ENCODE measurements at regions not wholly inside any gene's neighbourhood (a gene's known extent, or its start where the extent isn't known, plus 50 kb on each side); places are given as distances from the start of the nearest gene placed in this dataset.

DNA sequence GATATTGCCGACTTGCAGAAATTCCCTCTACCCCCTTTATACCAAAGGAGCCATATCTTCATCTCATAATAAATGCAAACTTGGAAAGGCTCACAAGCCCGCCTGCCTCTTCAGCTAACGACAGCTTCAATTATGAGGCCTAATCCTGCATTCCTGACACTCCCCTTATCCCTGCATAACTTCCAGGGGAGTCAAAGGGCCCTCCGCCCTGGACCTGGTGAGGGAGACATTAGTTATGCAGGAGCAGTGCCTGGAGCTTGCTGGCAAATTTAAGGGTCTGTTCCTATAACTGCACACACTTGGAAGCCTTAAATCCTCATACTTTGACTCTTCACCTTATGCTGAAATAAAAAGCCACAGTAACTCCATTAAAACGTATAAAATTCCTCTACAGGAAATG, 617.9 kb downstream of the BNC2 start:
- no peak for DNase-seq

DNA sequence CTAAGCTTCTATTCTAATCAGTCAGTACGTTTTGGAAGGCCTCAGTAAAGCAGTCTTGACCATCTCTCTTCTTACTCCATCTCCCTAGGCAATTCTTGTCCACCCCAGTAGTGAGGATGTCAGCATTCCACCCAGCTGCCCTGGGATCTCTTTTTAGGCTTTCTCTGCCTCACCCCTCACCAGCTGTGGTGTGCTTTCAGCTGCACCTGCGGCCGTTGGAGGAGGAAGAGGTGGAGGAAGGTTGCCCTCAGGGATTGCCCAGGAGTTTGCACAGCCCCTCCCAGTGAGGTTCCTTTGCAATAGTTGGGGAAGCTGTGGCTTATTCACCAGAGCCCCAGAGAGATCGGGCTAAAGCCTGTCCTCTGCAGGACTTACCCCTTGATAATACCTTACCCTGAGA, 615.8 kb downstream of the BNC2 start:
- DNase-seq, result no peak

DNA sequence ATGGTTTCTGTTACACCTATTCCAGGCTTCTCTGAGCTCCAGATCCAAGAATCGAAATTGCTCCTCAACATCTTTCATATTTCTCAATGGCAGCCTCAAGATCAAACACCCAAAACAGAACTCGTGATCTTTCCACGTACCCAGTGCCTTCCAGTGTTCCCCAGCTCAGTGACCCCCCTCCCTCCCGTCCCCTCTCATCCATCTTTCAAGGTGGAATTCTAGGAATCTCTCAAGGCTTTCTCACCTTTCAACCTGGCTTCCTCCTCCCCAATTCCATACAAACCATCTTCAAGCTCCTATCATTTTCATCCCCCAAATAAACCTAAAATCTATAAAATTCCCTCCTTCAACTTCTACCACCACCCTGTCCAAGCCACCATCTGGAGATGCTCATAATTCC, 615.3 kb downstream of the BNC2 start:
- DNase-seq, result no peak

DNA sequence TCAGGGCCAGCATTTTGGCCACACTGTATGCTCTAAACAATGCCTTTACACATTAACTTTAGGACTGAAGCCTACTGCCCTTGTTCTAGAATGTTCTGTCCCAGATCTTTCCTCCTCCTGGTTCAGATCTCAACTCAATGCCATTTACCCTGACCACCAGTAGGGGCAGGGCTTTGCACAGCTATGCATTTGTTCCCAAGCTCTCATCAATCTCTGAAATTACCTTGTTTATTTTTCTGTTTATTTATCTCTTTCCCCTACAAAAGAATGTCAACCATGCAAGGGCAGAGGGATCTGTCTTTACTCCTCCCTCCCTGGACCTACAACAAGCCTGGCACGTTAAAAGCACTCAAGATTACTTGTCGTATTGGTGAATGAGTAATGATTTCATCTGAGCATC, 612.9 kb downstream of the BNC2 start:
- no peak for DNase-seq

DNA sequence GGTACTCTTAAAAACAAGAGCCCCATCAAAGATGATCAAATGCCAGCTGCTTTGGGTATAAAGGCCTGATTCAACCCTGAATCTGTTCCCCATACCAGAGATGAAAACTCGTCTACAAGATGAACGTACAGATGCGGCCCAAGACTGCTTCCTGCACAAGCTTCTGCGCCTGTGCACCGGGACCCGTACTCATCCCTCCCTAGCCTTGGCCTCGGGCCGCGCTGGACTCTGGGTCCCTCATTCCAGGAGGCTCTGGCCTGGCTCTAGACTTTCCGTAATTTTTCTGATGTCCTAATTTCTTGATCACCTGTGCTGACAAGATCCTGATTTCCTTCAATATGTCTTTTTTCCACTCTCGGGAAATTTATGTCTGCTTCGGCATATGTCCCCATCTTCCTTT, 612.3 kb downstream of the BNC2 start:
- DNase-seq, result no peak

DNA sequence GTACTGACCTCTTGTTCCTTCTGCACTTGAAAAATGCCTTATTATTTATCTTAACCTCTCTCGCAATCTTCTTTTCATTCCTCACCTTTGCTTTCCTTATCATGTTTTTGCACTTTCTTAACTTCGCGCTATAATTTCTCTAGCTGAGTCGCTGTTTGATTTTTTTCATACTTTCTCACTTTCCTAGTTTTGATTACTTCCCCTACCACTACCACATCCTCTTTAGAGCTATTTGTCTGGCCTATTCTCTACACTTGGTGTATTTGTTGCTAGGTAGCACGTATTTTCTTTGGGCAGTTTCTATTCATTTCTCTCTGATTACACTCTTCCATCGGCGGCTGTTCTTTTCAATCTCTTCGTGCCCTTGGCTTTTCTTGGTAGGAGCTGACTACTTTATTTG, 611.8 kb downstream of the BNC2 start:
- DNase-seq, result no peak

DNA sequence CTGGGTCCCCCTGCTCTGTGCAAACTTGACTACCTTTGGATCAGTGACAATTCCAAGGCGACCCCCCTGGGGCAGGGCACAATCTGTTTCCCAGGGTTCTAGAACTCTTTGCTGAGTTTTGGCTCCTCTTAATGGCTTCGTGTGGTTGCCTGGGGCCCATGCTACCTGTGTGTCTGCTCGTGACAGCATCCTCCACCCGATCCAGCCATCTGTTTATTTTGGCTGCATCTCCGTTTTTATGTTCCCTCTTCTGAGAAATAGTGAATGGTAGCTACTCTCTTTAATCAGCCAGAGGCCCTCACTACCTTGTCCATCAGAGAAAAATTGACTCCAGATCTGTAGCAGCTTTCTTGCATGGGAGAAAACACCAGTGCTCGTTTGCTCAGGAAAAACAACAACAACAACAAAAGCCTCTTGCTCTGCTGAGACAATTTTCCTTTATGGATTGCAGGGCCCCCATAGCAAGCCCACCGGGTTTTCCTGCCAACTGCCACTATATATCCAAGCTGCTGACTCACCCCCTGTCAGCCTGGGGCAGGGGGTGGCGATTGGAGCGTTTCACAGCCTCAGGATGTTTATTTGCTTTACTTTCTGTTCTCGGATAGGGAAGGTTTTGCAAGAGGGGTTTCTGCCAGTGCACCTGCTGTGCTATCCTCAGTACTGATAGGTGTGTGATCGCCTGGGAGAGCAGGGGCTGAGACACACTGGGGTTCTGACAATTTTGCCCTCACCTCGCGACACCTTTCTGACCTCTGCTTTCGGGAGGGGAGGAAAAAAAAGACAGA, 607.8 kb downstream of the BNC2 start:
- DNase-seq, result no peak

DNA sequence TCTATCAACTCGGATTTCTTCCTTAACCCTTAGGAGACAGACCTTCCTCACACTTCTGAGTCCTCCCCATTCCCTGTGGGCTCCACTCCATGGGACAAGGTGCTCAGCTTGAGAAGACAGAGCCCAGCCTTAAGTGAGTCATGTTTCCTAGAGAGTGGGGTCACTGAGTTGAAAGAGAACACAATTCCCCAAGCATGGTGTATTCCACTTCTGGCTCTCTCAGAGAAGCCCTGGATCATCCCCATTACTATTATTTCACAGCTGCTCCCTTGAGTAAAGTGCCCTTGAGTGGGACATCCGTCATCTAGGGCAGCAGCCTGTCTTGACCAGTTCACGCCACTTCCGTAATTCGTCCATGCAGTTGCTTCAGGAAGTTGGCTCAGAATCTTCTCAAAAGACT, 604.8 kb downstream of the BNC2 start:
- no peak for DNase-seq

DNA sequence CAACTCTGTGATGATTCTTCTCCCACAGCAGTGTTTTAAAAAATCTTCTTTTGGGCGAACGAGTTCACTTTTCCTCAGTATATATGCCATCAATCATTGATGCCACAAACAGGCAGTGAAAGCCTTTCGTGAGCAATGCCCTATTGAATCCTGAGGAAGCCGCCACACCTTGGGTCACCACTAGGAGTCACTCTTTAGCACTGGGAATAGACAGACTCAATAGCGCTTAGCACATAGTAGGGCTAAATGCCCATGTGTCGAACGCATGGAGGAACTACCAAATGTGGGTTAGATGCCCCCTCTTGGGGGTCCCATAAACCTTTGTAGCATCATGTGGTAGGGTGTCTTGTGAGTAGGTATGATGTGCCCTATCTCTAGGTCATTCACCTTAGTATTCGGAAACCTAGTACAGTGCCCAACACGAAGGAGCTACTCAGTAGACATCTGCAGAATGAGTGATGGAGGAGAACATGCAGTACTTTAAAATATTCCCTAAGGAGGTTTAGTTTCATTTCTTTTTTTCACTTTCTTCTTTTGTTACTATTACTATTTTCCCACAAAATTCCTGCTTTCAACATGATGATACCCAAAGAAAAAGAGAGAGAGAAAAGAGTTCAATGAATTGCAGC, 603.7 kb downstream of the BNC2 start:
- DNase-seq, result peak; percentile 5

DNA sequence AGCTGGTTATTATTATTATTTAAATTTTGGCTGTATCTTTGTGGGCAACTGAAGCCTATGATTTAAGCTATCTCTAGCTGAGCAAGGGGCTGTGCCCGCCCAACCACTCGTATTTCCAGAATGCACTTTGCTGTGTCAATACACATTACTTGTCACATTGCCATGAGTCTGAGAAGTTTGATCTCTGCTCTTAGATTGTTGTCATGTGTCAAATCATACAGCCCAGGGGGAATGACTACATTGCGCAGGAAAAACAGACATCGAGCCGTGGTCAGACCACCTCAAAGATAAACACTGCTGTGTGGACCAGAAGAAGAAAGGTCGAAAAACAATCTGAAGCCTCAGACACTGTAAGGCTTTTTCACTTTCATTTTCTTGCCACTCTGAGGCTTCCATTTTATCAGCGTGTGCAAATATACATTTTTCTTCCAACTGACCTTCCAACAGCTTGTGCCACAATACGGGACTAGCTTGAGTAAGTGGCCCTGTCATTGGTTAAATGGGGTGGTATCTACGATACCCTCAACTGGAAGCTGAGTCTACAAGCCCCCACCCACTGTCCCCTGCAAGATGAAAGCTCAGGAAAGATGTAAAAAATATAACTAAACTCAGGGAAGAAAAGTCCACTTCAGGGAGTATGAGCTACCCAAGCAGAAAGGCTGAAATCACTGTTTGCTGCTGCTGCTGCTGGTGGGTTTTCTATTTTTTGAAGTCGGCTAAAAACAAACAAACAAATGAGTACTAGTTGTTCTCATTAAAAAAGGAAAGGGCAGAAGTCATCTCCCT, 603.0 kb downstream of the BNC2 start:
- DNase-seq, result no peak

DNA sequence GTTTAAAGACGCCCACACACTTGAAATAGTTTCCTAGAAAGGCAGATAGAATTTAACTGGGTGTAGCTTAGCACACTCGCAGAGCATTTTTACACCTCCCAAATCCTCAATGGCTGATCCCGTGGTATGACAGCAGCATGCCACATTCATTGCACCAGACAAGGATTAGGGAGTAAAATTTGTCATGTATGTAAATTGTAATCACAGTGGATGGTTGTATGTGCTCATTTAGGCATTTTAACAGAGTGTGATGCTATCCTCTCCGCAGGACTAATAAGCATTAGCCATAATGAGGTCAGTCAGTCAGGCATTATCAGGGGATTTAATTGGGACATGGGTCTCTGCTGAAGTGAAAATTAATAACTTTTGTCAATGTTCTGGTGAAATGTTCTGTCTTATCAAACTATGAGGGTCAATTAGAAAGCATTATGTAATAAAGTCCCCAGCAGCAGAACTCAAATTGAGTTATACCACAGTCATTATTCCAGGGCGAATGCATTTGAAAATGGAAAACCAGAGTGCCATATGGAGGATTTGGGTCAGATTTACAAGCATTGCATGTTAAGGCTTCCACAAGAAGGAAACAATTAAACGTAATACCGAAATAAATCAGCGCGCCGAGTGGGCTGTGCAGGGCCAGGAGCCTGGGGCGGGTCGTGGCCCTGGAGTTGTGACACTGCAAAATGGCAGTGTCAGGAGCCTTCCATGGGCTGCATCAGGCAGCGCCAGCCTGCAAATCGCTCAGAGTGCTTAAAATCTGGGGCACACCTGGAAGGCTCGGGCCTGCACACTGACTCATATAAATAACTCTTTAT, 602.2 kb downstream of the BNC2 start:
- DNase-seq, result no peak

DNA sequence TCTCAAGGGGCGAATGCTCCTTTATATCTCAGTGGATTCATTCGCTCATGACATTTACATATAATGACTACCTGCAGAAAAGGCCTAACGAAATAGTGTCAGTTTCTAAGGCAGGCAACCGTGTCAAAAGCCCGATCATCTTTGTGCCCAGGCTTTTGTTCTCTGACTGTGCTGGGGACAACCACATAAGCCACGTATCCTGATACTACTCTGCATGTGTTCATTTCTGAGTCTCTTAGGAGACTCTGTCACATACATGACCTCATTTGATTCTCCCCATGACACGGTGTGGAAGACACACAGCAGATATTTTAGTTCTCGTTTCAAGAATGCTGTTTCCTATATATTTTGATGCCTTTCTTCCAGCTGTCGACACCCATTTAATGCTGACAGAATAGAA, 598.5 kb downstream of the BNC2 start:
- DNase-seq, result no peak

DNA sequence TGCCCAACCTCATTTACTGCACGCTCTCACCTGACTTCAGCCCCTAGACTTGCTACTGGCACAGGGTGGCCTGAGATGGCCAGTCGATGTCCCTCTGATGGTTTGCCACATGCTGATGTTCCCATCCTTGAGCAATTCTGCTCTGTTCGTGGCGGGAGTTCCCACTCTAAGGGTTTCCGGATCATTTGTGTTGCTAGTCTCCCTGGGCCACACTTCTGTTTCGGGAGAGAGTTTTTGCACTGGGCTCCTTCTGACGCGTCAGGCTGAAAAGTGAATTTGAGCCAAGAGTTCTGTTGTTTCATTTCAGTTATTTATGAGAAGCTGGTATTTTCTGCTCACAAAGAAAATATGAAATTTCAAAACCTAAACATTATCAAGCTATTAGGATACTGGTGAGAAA, 597.7 kb downstream of the BNC2 start:
- no peak for DNase-seq

DNA sequence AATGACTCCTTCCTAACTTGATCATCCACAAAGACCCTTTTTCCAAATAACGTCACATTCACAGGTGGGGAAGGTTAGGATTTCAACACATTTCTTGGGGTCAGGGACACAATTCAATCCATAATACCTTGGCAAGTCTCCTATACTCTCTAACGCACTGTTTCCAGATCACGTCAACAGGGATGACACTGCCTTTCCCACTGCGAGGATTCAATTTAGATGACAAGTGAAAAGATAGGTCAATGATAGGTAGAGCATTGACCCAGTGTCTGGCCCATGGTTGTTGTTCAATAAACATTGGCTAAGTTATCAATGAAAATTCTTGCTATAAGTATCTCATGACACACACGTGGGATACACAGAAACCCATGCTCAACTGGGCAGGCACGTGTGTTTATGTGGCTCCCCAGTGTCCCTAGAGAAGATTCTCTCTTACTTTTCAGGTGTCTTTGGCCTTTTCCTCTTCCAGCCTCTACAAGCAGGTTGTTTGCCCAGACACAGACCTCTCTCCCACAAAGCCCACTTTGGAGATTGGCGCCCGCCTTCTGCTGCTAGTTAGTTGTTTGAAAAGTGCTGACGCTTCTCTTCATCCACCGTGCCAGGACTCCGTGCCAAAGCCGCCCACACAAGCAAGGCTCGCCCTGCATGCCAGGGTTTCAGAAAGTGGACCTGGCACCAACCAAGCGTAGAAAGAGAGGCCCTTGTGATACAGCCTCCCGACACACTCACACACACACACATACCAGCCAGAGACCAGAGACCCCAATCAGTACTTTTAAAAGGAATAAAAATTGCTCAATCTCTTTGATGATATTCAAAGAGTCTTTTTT, 594.5 kb downstream of the BNC2 start:
- DNase-seq, result no peak

DNA sequence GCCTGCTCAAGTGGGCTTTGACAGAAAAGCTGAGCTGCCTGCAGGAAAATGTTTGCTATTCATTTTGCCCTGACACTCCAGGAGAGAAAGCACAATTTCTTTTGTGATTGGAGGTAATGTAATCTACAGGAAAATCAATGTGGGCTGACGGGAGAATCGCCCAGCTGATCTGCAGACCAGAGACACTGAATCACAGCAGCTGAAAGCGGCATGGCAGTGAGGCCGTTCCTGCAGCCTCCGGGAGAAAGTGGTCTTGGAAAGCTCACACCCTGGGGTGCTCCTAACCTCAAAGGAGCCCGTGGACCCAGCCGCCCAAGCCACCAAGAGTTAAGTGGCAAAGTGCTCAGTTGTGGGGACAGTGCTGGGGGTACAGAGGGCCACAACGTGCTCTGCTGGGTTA, 593.6 kb downstream of the BNC2 start:
- no peak for DNase-seq

DNA sequence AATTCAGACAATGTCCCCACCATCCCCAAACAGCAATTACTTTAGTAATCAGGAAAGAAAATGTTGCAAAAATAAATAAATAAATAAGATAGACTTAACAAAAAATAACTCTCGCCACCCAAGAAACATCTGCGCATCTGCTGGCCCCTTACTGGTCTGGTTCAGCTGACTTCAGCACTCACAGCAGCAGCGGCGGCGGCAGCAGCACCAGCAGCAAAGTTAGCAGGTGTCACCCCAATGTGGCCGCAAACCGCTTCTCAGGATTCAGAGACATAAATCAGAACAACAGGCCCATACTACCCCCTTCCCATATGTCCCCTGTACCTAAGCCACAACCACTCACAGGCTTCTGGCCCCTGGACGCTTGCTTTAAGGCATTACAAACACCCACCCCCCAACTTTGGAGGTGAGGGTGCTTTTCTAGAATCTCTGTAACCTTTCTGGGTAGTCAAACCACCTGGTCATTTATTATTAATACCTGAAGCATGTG, 593.0 kb downstream of the BNC2 start:
- no peak for DNase-seq

DNA sequence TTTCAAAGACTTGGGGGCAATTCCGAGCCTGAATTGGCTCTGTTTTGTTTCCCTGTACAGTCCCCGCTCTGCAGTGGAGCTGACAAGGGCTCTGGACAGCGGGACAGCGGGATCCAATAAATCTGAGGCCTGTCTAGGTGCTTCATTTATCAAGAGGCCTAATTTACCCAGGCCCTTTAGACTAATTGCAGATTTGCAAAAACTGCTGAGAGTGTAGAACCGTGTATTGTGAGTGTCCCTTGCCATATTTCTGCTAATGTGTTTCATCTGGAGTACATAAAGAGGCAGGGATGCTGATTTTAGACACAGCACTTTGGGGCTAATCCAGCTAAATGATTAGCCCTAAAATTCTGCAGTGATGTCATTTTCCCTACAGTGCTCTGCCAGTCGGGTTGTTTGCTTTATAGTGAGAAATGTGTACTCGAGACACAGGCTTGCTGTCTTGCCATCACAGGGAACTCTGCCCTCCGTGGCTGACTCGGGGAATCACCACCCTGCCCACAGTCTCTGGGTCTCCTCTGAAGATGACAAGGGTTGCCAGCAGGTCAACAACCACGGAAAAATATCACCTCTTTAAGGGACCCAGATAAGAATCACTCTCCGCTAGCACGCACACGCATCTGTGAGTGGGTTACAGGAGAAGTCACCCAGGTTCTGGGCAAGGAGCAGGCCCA, 592.0 kb downstream of the BNC2 start:
- DNase-seq, result no peak

DNA sequence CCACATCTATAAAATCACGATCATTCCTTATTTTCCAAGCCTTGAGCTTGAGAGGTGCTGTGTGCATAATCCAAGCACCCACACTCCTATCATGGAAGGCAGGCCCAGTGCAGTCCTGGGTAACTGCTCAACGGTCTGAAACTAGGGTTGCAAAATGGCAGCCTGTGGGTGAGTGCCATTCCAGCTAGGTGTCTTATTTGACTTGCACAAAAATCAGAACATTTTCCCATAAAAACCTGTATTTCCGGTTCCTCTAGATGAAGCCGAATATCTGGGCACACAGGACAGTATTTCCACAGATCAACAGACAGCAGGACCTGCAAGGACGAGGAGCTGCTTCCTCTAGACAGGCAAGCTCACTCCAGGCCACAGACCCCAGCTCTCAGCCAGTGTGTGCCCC, 588.8 kb downstream of the BNC2 start:
- no peak for DNase-seq

DNA sequence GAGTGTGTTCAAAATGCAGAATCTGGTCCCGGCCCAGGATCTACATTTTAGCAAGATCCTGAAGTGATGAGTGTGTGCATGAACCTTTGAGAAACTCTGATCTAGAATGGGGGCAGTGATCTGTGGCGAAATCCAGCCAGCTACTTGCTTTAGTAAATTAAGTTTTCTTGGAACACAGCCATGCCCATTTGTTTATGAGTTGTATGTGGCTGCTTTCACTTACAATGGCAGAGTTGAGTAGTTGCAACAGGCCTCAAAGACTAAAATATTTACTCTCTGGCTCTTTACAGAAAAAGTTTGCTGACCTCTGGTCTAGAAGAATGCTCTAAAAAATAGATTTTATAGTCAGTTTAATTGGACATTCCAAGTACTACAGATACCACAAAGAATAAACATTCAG, 588.3 kb downstream of the BNC2 start:
- no peak for DNase-seq

DNA sequence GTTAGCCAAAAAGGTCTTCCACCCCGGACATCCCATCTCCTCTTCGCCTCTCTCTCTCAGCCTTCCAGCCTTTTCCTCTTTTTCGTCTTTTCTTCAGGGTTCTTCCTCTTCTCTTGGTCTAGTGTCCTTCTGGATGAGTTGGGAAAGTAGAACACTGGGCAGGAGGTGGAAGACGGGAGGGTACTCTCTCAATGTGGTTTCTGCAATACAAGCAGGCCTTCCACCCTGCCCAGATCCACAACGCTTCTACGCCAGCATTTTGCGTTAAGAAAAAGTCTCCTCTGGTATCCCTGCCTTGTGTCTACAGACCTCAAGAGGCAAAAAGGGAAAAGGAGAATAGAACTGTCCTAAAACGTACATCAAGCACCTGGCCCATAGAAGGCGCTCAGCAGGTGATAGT, 587.8 kb downstream of the BNC2 start:
- DNase-seq, result no peak

DNA sequence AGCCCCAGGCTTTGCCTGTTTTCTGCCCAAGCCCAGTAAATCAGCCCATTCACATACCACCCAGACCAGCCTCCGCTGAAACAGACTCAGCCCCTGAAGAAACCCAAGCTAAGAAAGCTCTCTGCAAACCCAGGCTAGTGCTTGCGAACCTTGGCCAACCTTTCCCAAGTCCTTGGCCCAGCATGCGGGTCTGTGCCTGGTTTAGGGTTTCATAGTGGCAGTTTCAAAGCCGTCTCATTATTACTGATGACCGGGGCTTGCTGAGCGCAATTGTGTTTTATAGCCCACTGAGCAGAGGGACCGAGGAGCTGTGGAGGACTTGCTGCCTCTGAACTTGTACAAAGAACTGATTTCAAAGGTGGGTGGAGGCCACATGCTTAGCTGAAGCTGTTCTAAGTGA, 584.3 kb downstream of the BNC2 start:
- DNase-seq, result no peak

DNA sequence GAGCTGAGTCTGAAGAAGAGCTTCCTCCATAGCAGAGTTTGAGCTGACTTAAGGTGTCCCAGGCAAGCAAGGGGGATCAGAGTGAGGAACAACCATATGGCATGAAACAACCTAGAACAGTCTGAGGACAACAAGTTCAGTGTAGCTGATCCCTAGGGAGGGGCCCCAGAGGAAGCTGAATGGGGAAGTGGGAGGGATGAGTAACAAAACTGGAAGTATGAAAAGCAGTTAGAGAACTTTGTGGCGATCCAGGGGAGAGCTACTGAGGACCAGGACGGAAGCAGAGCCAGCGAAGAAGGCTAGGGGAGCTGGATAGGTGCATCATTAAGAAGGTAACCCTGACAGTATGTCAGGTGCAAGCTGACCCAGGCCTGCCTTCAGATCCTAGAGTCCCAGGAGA, 580.8 kb downstream of the BNC2 start:
- DNase-seq, result no peak
